HEK293T (cell line): ENCODE measurements at regions not wholly inside any gene's neighbourhood (a gene's known extent, or its start where the extent isn't known, plus 50 kb on each side); places are given as distances from the start of the nearest gene placed in this dataset.

Experiments
- FOXA1 ChIP-seq: fragments of 450-650 bp; IDR thresholded peaks from 2 replicates; pipeline ENCODE4 v1.6.1; 2016; ENCODE audit warnings: mild to moderate bottlenecking
- FOXK2 ChIP-seq: fragments of 450-650 bp; IDR thresholded peaks from 2 replicates; pipeline ENCODE4 v1.6.1; 2016; ENCODE audit warnings: mild to moderate bottlenecking
- FOXM1 ChIP-seq: fragments of 450-650 bp; IDR thresholded peaks from 2 replicates; pipeline ENCODE4 v1.6.1; 2017; ENCODE audit warnings: mild to moderate bottlenecking, borderline replicate concordance
- HDGF ChIP-seq: fragments of 450-650 bp; IDR thresholded peaks from 2 replicates; pipeline ENCODE4 v1.6.1; 2017; ENCODE audit warnings: antibody characterized with exemption, borderline replicate concordance
- NFRKB ChIP-seq: fragments of 450-650 bp; IDR thresholded peaks from 2 replicates; pipeline ENCODE4 v1.6.1; 2016; ENCODE audit warnings: mild to moderate bottlenecking, moderate library complexity
- PKNOX1 ChIP-seq: fragments of 450-650 bp; IDR thresholded peaks from 2 replicates; pipeline ENCODE4 v1.6.1; 2016
- SP1 ChIP-seq: fragments of 450-650 bp; IDR thresholded peaks from 2 replicates; pipeline ENCODE4 v1.6.1; 2017
- SUZ12 ChIP-seq: fragments of 450-650 bp; IDR thresholded peaks from 2 replicates; pipeline ENCODE4 v1.6.1; 2016; ENCODE audit warnings: mild to moderate bottlenecking

GRCh38 chr2:11987151-11987550 is 240.7 kb downstream of the LPIN1 start:
- TF ChIP-seq FOXK2 (no peak), NFRKB (no peak), FOXM1 (no peak), FOXA1 (no peak), SP1 (no peak), SUZ12 (no peak), PKNOX1 (no peak), HDGF (no peak)
